ENCODE measurements at regions not wholly inside any gene's neighbourhood (a gene's known extent, or its start where the extent isn't known, plus 50 kb on each side); places are given as distances from the start of the nearest gene placed in this dataset.
A peak's percentile ranks its signal among the peaks of the same experiment; 100 is the strongest.

- ATAC-seq (ENCODE audit: low read depth) (no peak), DNase-seq (no peak)
- Mint-ChIP-seq H3K27me3 (no peaks in the 10 kb centered on the region), H3K4me3 (no peak overlapping the region), H3K27ac (no peak overlapping the region), H3K4me1 (peaks cover 25% of the 10 kb centered on the region), H3K36me3 (ENCODE audit: low read depth) (peaks cover 26% of the 10 kb centered on the region), H3K9me3 (peaks cover 9% of the 10 kb centered on the region)
- ChIA-PET CTCF (interaction anchor here (1.7 kb wide), 1 partner anchor 18 kb away, joined by 4 read pairs; no protein-coding TSS in a partner anchor), POLR2A (interaction anchor here (0.6 kb wide), 2 partner anchors 12 to 85 kb away, joined by 3 to 5 read pairs; no protein-coding TSS in a partner anchor)
- no peak for TF ChIP-seq CTCF (IDR thresholded peaks at IDR 0.05)
- intact Hi-C loops (cut with micrococcal nuclease) = loop anchor here (2.0 kb wide), 1 partner anchor 17 kb away; no protein-coding TSS in a partner anchor
Observed at GRCh38 chr14:50020184-50020583, 96.2 kb downstream of the VCPKMT start.

- ChIA-PET CTCF (no interaction called here), POLR2A (interaction anchor here (0.6 to 1.5 kb wide), 2 partner anchors 18 to 84 kb away, joined by 5 to 8 read pairs; no protein-coding TSS in a partner anchor)
- H3K27ac Mint-ChIP-seq = peak overlapping the region; percentile 54
- no peak for TF ChIP-seq CTCF (IDR thresholded peaks at IDR 0.05)
- no peak for ATAC-seq (ENCODE audit: low read depth)
- intact Hi-C loops (cut with micrococcal nuclease) = loop anchor here (2.0 kb wide), 1 partner anchor 18 kb away; no protein-coding TSS in a partner anchor
- peaks cover 32% of the 10 kb centered on the region for H3K36me3 Mint-ChIP-seq (ENCODE audit: low read depth)
- peaks cover 21% of the 10 kb centered on the region for H3K4me1 Mint-ChIP-seq
- H3K9me3 Mint-ChIP-seq = peaks cover 11% of the 10 kb centered on the region
- no peak overlapping the region for H3K4me3 Mint-ChIP-seq
- H3K27me3 Mint-ChIP-seq = no peaks in the 10 kb centered on the region
- DNase-seq = no peak
Observed at GRCh38 chr14:50020799-50021198, 95.6 kb downstream of the VCPKMT start.

- ATAC-seq (ENCODE audit: low read depth) (peak; percentile 37), DNase-seq (no peak)
- Mint-ChIP-seq H3K4me3 (peak overlapping the region; percentile 20), H3K27ac (peak overlapping the region; percentile 54), H3K4me1 (peaks cover 18% of the 10 kb centered on the region), H3K9me3 (peaks cover 12% of the 10 kb centered on the region), H3K36me3 (ENCODE audit: low read depth) (peaks cover 34% of the 10 kb centered on the region), H3K27me3 (no peaks in the 10 kb centered on the region)
- intact Hi-C loops (cut with micrococcal nuclease) = loop anchor here (2.0 kb wide), 3 partner anchors 13 to 19 kb away; no protein-coding TSS in a partner anchor
- no peak for TF ChIP-seq CTCF (IDR thresholded peaks at IDR 0.05)
- POLR2A ChIA-PET = interaction anchor here (0.8 to 1.5 kb wide), 6 partner anchors 17 to 159 kb away, joined by 3 to 8 read pairs (median 4); no protein-coding TSS in a partner anchor
- CTCF ChIA-PET = interaction anchor here (1.2 kb wide), 1 partner anchor 17 kb away, joined by 4 read pairs; no protein-coding TSS in a partner anchor
Observed at GRCh38 chr14:50021261-50022031, 94.9 kb downstream of the VCPKMT start.

- DNase-seq (no peak), ATAC-seq (ENCODE audit: low read depth) (peak; percentile 71)
- Mint-ChIP-seq H3K4me1 (peaks cover 18% of the 10 kb centered on the region), H3K27me3 (no peaks in the 10 kb centered on the region), H3K9me3 (peaks cover 12% of the 10 kb centered on the region), H3K36me3 (ENCODE audit: low read depth) (peaks cover 38% of the 10 kb centered on the region), H3K4me3 (no peak overlapping the region), H3K27ac (no peak overlapping the region)
- POLR2A ChIA-PET = interaction anchor here (0.6 to 1.3 kb wide), 4 partner anchors 13 to 160 kb away, joined by 3 to 4 read pairs (median 4); no protein-coding TSS in a partner anchor
- intact Hi-C loops (cut with micrococcal nuclease) = loop anchor here (2.0 kb wide), 2 partner anchors 14 to 16 kb away; no protein-coding TSS in a partner anchor
- CTCF ChIA-PET = no interaction called here
- TF ChIP-seq CTCF (IDR thresholded peaks at IDR 0.05) = no peak
Observed at GRCh38 chr14:50022661-50023060, 93.7 kb downstream of the VCPKMT start.
